T47D (cell line): ENCODE measurements at regions not wholly inside any gene's neighbourhood (a gene's known extent, or its start where the extent isn't known, plus 50 kb on each side); places are given as distances from the start of the nearest gene placed in this dataset.
A peak's percentile ranks its signal among the peaks of the same experiment; 100 is the strongest.
"Not testable (repeated sequence)": the region's sequence is repeated elsewhere in the genome, so short reads cannot be mapped to it uniquely, and the experiment has no call there.

Experiments used
- DNase-seq, 2 experiments: peaks; one replicate each; pipeline versions ENCODE4 v3.0.0 to v3.0.0-alpha.2; 2011 to 2012; ENCODE audit warnings: low read depth in 1 of 2, low spot score in 1 of 2
- JUND ChIP-seq: IDR thresholded peaks from 2 replicates; pipeline ENCODE4 v1.6.1; 2012; ENCODE audit warnings: low read depth
- in situ Hi-C: cut with HindIII; loops from 2 replicates; pipeline ENCODE4 v1.10.0; 2016; ENCODE audit warnings: low sequenced_read_pairs, low pct_unique_long_range_greater_than_20kb

- in situ Hi-C loops: no loop called here
- no peak for TF ChIP-seq JUND
- peak in 1 of 2 experiments; percentile 78 for DNase-seq
Observed at GRCh38 chr5:174491761-174492350, 232.5 kb upstream of the MSX2 start.

GRCh38 chr5:174493530-174493929, 230.9 kb upstream of the MSX2 start:
- no peak for DNase-seq
- in situ Hi-C loops: no loop called here
- TF ChIP-seq JUND: no peak

- DNase-seq, in situ Hi-C loops: not testable (repeated sequence)
Observed at GRCh38 chr5:174497939-174498338, 226.4 kb upstream of the MSX2 start.

GRCh38 chr5:174498575-174498974, 225.8 kb upstream of the MSX2 start:
- DNase-seq, in situ Hi-C loops: not testable (repeated sequence)

GRCh38 chr5:174500636-174501035, 223.7 kb upstream of the MSX2 start:
- in situ Hi-C loops: no loop called here
- no peak for TF ChIP-seq JUND
- no peak for DNase-seq

- DNase-seq: no peak
- in situ Hi-C loops: no loop called here
- TF ChIP-seq JUND: no peak
Observed at GRCh38 chr5:174501461-174502069, 222.8 kb upstream of the MSX2 start.

- TF ChIP-seq JUND: no peak
- DNase-seq: no peak
- in situ Hi-C loops: no loop called here
Observed at GRCh38 chr5:174503086-174503460, 221.3 kb upstream of the MSX2 start.

- in situ Hi-C loops: no loop called here
- peak in 1 of 2 experiments; percentile 67 for DNase-seq
- peak; percentile 35; the same call in 1 of the 2 replicates for TF ChIP-seq JUND
Observed at GRCh38 chr5:174503461-174504265, 220.7 kb upstream of the MSX2 start.

GRCh38 chr5:174504266-174504726, 220.1 kb upstream of the MSX2 start:
- DNase-seq: no peak
- in situ Hi-C loops: no loop called here
- TF ChIP-seq JUND: no peak

GRCh38 chr5:174505621-174506020, 218.8 kb upstream of the MSX2 start:
- no peak for DNase-seq
- in situ Hi-C loops: no loop called here
- no peak for TF ChIP-seq JUND

GRCh38 chr5:174510782-174511453, 213.5 kb upstream of the MSX2 start:
- in situ Hi-C loops, DNase-seq: not testable (repeated sequence)

GRCh38 chr5:174511714-174512253, 212.6 kb upstream of the MSX2 start:
- no peak for DNase-seq
- TF ChIP-seq JUND: no peak
- in situ Hi-C loops: no loop called here
